Panc1 (cell line): ENCODE measurements at regions not wholly inside any gene's neighbourhood (a gene's known extent, or its start where the extent isn't known, plus 50 kb on each side); places are given as distances from the start of the nearest gene placed in this dataset.

Experiments used
- ATAC-seq: fragments of 200-7000 bp; cut with Tn5 transposase; 2 replicates; pipeline ENCODE4 v1.9.1; 2020; ENCODE audit warnings: mild to moderate bottlenecking, moderate library complexity
- BruUV-seq: library from RNA; stranded (reverse); fragments of 400-500 nt; replicated peaks from 2 replicates; lab custom pipeline; 2021; lab: Mats Ljungman, UMichigan
- CTCF ChIA-PET: fragments of 300-600 bp; sonication (Branson Sonifier 250); formaldehyde crosslinking; loops from one replicate; lab custom pipeline; 2022; ENCODE audit warnings: antibody characterized with exemption; lab: Charles Lee
- POLR2A ChIA-PET: fragments of 300-600 bp; sonication (Branson Sonifier 250); formaldehyde crosslinking; loops from one replicate; lab custom pipeline; 2022; ENCODE audit warnings: antibody characterized with exemption; lab: Charles Lee
- DNase-seq: peaks from one replicate; pipeline ENCODE4 v3.0.0-alpha.2; 2010; ENCODE audit warnings: low read depth, low spot score
- H3K27ac ChIP-seq: 2 replicates; pipeline ENCODE4 v1.5.1; 2011; ENCODE audit warnings: mild to moderate bottlenecking, low read length, inconsistent platforms
- H3K27me3 ChIP-seq: fragments of 200-500 bp; sonication (Bioruptor generic); 2 replicates; pipeline ENCODE4 v1.6.0; 2014; ENCODE audit warnings: low read length, inconsistent platforms; ENCODE audit not compliant: control insufficient read depth, insufficient read depth
- H3K36me3 ChIP-seq: fragments of 200-500 bp; sonication (Bioruptor generic); 2 replicates; pipeline ENCODE4 v1.5.1; 2014; ENCODE audit warnings: inconsistent platforms, mild to moderate bottlenecking, low read length, moderate library complexity; ENCODE audit not compliant: control insufficient read depth, insufficient read depth
- H3K4me1 ChIP-seq: 2 replicates; pipeline ENCODE4 v1.5.1; 2011; ENCODE audit warnings: inconsistent platforms, mild to moderate bottlenecking, low read length, moderate library complexity; ENCODE audit not compliant: control insufficient read depth, insufficient read depth
- H3K4me3 ChIP-seq, 2 experiments: 2 replicates each; pipeline ENCODE4 v1.5.1; 2011 to 2012; ENCODE audit warnings: low read depth in 2 of 2, low read length in 2 of 2, mild to moderate bottlenecking in 2 of 2, inconsistent platforms in 1 of 2, moderate library complexity in 1 of 2
- H3K9me3 ChIP-seq: fragments of 200-500 bp; sonication (Bioruptor generic); 2 replicates; pipeline ENCODE4 v1.5.1; 2014; ENCODE audit warnings: low read depth, mild to moderate bottlenecking, inconsistent platforms, low read length, moderate library complexity; ENCODE audit not compliant: control insufficient read depth, insufficient read depth
- POLR2AphosphoS5 ChIP-seq: IDR thresholded peaks from 2 replicates; pipeline ENCODE4 v1.6.1; 2012; ENCODE audit warnings: mild to moderate bottlenecking, low read depth, low read length, moderate library complexity
- SIN3A ChIP-seq: IDR thresholded peaks from 2 replicates; pipeline ENCODE4 v1.6.1; 2012; ENCODE audit warnings: low read depth, mild to moderate bottlenecking, low read length, moderate library complexity, borderline replicate concordance; ENCODE audit not compliant: insufficient read depth
- TCF7L2 ChIP-seq: IDR thresholded peaks from 2 replicates; pipeline ENCODE4 v1.6.1; 2011; ENCODE audit warnings: mild to moderate bottlenecking, low read depth, low read length, inconsistent platforms
- in situ Hi-C: cut with HindIII; loops from 2 replicates; pipeline ENCODE4 v1.10.0; 2016; ENCODE audit warnings: low sequenced_read_pairs, low pct_unique_long_range_greater_than_20kb
- intact Hi-C: fragments of 100-400 bp; cut with micrococcal nuclease; formaldehyde crosslinking; loops from one replicate; pipeline ENCODE4 v1.10.0; 2022; ENCODE audit not compliant: unreplicated experiment
- TF ChIP-seq, protein P1 (sequence below): fragments of 450-650 bp; IDR thresholded peaks from 2 replicates; pipeline ENCODE4 v1.5.1; 2017; ENCODE audit warnings: mild to moderate bottlenecking
- TF ChIP-seq, protein P2 (sequence below), 2 experiments: IDR thresholded peaks; 2 replicates each; pipeline ENCODE4 v1.6.1; 2011 to 2012; ENCODE audit warnings: low read depth in 2 of 2, control low read depth in 1 of 2, low read length in 1 of 2, mild to moderate bottlenecking in 1 of 2, moderate library complexity in 1 of 2; ENCODE audit not compliant: insufficient read depth in 1 of 2

DNA sequence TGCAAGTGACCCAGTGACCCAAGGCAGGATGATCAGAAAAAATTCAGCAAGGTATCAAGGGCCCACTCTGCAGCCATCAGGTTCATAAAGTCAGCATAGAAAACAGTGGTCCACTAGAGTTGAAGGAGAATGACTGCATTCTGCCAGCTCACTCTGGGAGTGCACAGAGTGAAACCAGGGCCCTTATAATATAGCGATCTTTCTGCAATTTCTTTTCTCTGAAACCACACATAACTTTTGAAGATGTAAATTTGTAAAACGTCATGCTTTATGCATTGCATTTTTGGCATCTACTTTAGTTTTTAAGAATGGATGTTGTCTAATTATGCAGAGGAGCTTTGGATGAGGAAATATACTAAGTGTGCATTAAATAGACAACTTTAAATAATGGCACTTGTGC lies 225.0 kb upstream of the SMIM21 start:
- DNase-seq (no peak), ATAC-seq (no peak)
- BruUV-seq: no TSS peak
- CTCF ChIA-PET: no interaction called here
- TF ChIP-seq TCF7L2 (no peak), SIN3A (no peak), POLR2AphosphoS5 (no peak)
- TF ChIP-seq, protein P1, sequence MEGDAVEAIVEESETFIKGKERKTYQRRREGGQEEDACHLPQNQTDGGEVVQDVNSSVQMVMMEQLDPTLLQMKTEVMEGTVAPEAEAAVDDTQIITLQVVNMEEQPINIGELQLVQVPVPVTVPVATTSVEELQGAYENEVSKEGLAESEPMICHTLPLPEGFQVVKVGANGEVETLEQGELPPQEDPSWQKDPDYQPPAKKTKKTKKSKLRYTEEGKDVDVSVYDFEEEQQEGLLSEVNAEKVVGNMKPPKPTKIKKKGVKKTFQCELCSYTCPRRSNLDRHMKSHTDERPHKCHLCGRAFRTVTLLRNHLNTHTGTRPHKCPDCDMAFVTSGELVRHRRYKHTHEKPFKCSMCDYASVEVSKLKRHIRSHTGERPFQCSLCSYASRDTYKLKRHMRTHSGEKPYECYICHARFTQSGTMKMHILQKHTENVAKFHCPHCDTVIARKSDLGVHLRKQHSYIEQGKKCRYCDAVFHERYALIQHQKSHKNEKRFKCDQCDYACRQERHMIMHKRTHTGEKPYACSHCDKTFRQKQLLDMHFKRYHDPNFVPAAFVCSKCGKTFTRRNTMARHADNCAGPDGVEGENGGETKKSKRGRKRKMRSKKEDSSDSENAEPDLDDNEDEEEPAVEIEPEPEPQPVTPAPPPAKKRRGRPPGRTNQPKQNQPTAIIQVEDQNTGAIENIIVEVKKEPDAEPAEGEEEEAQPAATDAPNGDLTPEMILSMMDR: no peak
- TF ChIP-seq, protein P2, sequence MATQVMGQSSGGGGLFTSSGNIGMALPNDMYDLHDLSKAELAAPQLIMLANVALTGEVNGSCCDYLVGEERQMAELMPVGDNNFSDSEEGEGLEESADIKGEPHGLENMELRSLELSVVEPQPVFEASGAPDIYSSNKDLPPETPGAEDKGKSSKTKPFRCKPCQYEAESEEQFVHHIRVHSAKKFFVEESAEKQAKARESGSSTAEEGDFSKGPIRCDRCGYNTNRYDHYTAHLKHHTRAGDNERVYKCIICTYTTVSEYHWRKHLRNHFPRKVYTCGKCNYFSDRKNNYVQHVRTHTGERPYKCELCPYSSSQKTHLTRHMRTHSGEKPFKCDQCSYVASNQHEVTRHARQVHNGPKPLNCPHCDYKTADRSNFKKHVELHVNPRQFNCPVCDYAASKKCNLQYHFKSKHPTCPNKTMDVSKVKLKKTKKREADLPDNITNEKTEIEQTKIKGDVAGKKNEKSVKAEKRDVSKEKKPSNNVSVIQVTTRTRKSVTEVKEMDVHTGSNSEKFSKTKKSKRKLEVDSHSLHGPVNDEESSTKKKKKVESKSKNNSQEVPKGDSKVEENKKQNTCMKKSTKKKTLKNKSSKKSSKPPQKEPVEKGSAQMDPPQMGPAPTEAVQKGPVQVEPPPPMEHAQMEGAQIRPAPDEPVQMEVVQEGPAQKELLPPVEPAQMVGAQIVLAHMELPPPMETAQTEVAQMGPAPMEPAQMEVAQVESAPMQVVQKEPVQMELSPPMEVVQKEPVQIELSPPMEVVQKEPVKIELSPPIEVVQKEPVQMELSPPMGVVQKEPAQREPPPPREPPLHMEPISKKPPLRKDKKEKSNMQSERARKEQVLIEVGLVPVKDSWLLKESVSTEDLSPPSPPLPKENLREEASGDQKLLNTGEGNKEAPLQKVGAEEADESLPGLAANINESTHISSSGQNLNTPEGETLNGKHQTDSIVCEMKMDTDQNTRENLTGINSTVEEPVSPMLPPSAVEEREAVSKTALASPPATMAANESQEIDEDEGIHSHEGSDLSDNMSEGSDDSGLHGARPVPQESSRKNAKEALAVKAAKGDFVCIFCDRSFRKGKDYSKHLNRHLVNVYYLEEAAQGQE (IDR thresholded peaks at IDR 0.05; ENCODE audit: insufficient read depth in 1 of 2, low read depth in 2 of 2, low read length in 1 of 2): no peak
- no peak overlapping the region for H3K4me3 ChIP-seq
- in situ Hi-C loops: no loop called here
- H3K36me3 ChIP-seq: no peaks in the 10 kb centered on the region
- no peak overlapping the region for H3K27ac ChIP-seq
- no peaks in the 10 kb centered on the region for H3K4me1 ChIP-seq
- intact Hi-C loops: no loop called here
- no peaks in the 10 kb centered on the region; the same call in 1 of the 2 replicates for H3K27me3 ChIP-seq
- no peaks in the 10 kb centered on the region for H3K9me3 ChIP-seq
- POLR2A ChIA-PET: no interaction called here

DNA sequence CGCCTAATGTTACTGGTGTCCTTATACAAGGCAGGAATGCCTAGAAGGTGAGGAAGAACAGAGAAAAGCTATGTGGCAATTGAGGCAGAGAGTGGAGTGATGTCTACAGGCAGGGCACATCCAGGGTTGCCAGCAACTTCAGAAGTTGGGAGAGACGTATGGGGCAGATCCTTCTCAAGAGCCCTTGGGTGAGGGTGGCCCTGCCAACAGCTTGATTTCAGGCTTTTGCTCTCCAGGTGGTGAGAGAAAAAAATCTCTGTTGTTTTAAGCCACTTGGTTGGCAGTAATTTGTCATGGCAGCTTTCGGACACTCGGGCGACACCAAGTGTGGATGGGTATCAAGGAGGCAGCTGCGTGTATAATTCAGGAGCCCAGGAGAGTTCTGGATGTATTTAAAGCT lies 217.4 kb upstream of the SMIM21 start:
- DNase-seq (no peak), ATAC-seq (no peak)
- intact Hi-C loops (no loop called here), in situ Hi-C loops (no loop called here)
- H3K9me3 ChIP-seq: no peaks in the 10 kb centered on the region
- H3K27ac ChIP-seq: no peak overlapping the region
- TF ChIP-seq, protein P1: no peak
- TF ChIP-seq POLR2AphosphoS5 (no peak), SIN3A (no peak), TCF7L2 (no peak)
- TF ChIP-seq, protein P2 (IDR thresholded peaks at IDR 0.05; ENCODE audit: insufficient read depth in 1 of 2, low read depth in 2 of 2, low read length in 1 of 2): no peak
- CTCF ChIA-PET: no interaction called here
- no peaks in the 10 kb centered on the region for H3K4me1 ChIP-seq
- BruUV-seq: no TSS peak
- no peaks in the 10 kb centered on the region for H3K27me3 ChIP-seq
- H3K4me3 ChIP-seq: no peak overlapping the region
- POLR2A ChIA-PET: no interaction called here
- H3K36me3 ChIP-seq: no peaks in the 10 kb centered on the region
